GDM1 (cell line): ENCODE measurements at regions not wholly inside any gene's neighbourhood (a gene's known extent, or its start where the extent isn't known, plus 50 kb on each side); places are given as distances from the start of the nearest gene placed in this dataset.
A peak's percentile ranks its signal among the peaks of the same experiment; 100 is the strongest.

ENCODE experiments used
- DNase-seq: peaks from one replicate; lab custom pipeline; 2025; lab: John Stamatoyannopoulos, UW

GRCh38 chr4:153138736-153139135, 65.5 kb upstream of the TRIM2 start:
- peak; percentile 53 for DNase-seq

- no peak for DNase-seq
Observed at GRCh38 chr4:153140294-153140693, 63.9 kb upstream of the TRIM2 start.

- DNase-seq: no peak
Observed at GRCh38 chr4:153141238-153141637, 63.0 kb upstream of the TRIM2 start.

GRCh38 chr4:153142700-153143438, 61.4 kb upstream of the TRIM2 start:
- DNase-seq: peak; percentile 39

GRCh38 chr4:153143527-153144348, 60.5 kb upstream of the TRIM2 start:
- DNase-seq: no peak

GRCh38 chr4:153146031-153146430, 58.2 kb upstream of the TRIM2 start:
- no peak for DNase-seq

GRCh38 chr4:153146961-153147360, 57.3 kb upstream of the TRIM2 start:
- DNase-seq: no peak

- no peak for DNase-seq
Observed at GRCh38 chr4:153148791-153149190, 55.5 kb upstream of the TRIM2 start.

- no peak for DNase-seq
Observed at GRCh38 chr4:153151535-153152455, 52.4 kb upstream of the TRIM2 start.

- DNase-seq: peak; percentile 52
Observed at GRCh38 chr4:153152501-153153338, 51.5 kb upstream of the TRIM2 start.

GRCh38 chr4:153153339-153153871, 50.8 kb upstream of the TRIM2 start:
- DNase-seq: peak; percentile 52

- no peak for DNase-seq
Observed at GRCh38 chr4:153154007-153154975, 50.0 kb upstream of the TRIM2 start.
